ENCODE measurements at regions not wholly inside any gene's neighbourhood (a gene's known extent, or its start where the extent isn't known, plus 50 kb on each side); places are given as distances from the start of the nearest gene placed in this dataset.

DNA sequence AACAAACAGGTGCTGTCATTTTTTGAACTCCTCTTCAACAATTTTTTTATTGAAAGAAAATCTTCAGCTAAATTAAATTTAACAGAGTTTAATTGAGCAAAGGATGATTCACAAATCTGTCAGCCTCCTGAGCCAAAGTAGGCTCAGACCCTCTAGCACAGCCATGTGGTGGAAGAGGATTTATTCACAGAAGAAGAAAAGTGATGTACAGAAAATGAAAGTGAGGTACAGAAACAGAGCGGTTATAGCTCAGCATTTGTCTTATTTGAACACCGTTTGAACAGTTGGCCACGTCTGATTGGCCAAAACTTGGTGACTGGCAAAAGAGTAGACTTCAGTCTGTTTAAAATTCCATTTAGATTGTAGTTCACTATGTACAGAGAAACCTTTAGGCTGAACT is 217.3 kb downstream of the SPANXN1 start:
- Histone ChIP-seq H3K4me3 (ENCODE audit: low read depth, low read length) (no peak overlapping the region), H3K27me3 (ENCODE audit: control insufficient read depth, insufficient read depth, low read length) (no peaks in the 10 kb centered on the region), H3K36me3 (ENCODE audit: control insufficient read depth, insufficient read depth, low read length) (no peaks in the 10 kb centered on the region)
- TF ChIP-seq, protein P1, sequence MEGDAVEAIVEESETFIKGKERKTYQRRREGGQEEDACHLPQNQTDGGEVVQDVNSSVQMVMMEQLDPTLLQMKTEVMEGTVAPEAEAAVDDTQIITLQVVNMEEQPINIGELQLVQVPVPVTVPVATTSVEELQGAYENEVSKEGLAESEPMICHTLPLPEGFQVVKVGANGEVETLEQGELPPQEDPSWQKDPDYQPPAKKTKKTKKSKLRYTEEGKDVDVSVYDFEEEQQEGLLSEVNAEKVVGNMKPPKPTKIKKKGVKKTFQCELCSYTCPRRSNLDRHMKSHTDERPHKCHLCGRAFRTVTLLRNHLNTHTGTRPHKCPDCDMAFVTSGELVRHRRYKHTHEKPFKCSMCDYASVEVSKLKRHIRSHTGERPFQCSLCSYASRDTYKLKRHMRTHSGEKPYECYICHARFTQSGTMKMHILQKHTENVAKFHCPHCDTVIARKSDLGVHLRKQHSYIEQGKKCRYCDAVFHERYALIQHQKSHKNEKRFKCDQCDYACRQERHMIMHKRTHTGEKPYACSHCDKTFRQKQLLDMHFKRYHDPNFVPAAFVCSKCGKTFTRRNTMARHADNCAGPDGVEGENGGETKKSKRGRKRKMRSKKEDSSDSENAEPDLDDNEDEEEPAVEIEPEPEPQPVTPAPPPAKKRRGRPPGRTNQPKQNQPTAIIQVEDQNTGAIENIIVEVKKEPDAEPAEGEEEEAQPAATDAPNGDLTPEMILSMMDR (IDR thresholded peaks at IDR 0.05; ENCODE audit: insufficient read depth, low read length, poor library complexity, severe bottlenecking): no peak
- DNase-seq (ENCODE audit: low read depth): no peak

- no peaks in the 10 kb centered on the region for H3K27me3 ChIP-seq (ENCODE audit: control insufficient read depth, insufficient read depth, low read length)
- H3K36me3 ChIP-seq (ENCODE audit: control insufficient read depth, insufficient read depth, low read length): no peaks in the 10 kb centered on the region
- TF ChIP-seq, protein P1 (IDR thresholded peaks at IDR 0.05; ENCODE audit: insufficient read depth, low read length, poor library complexity, severe bottlenecking): no peak
- no peak overlapping the region for H3K4me3 ChIP-seq (ENCODE audit: low read depth, low read length)
- no peak for DNase-seq (ENCODE audit: low read depth)
These were observed 228.4 kb downstream of the SPANXN1 start for GRCh38 chrX:145475725-145476124.

GRCh38 chrX:145484740-145485139 is 237.4 kb downstream of the SPANXN1 start:
- Histone ChIP-seq H3K4me3 (ENCODE audit: low read depth, low read length) (no peak overlapping the region), H3K36me3 (ENCODE audit: control insufficient read depth, insufficient read depth, low read length) (no peaks in the 10 kb centered on the region), H3K27me3 (ENCODE audit: control insufficient read depth, insufficient read depth, low read length) (no peaks in the 10 kb centered on the region)
- no peak for DNase-seq (ENCODE audit: low read depth)
- TF ChIP-seq, protein P1 (IDR thresholded peaks at IDR 0.05; ENCODE audit: insufficient read depth, low read length, poor library complexity, severe bottlenecking): no peak

- H3K4me3 ChIP-seq (ENCODE audit: low read depth, low read length): no peak overlapping the region
- TF ChIP-seq, protein P1 (IDR thresholded peaks at IDR 0.05; ENCODE audit: insufficient read depth, low read length, poor library complexity, severe bottlenecking): no peak
- no peaks in the 10 kb centered on the region for H3K36me3 ChIP-seq (ENCODE audit: control insufficient read depth, insufficient read depth, low read length)
- no peak for DNase-seq (ENCODE audit: low read depth)
- no peaks in the 10 kb centered on the region for H3K27me3 ChIP-seq (ENCODE audit: control insufficient read depth, insufficient read depth, low read length)
These were observed 255.4 kb downstream of the SPANXN1 start for GRCh38 chrX:145502670-145503069.

DNA sequence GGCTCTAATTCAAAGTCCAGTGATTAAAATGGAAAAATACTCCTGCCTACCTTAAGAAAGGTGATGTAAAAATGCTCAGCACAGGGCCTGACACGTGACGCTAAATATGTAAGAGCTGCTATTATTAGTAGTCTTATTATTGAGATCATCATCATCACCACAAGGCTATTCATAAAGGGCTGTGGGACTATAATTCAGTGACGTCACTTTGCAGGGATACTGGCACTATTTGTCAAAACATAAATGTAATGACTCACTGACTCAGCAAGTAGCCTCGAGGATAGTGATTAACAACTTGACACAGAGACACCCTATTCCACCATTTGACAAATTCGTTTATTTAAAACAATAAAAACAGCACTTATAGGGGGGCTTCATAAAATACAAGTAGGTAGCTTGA is 258.9 kb downstream of the SPANXN1 start:
- Histone ChIP-seq H3K36me3 (ENCODE audit: control insufficient read depth, insufficient read depth, low read length) (no peaks in the 10 kb centered on the region), H3K27me3 (ENCODE audit: control insufficient read depth, insufficient read depth, low read length) (no peaks in the 10 kb centered on the region), H3K4me3 (ENCODE audit: low read depth, low read length) (no peak overlapping the region)
- no peak for DNase-seq (ENCODE audit: low read depth)
- TF ChIP-seq, protein P1 (IDR thresholded peaks at IDR 0.05; ENCODE audit: insufficient read depth, low read length, poor library complexity, severe bottlenecking): no peak

DNA sequence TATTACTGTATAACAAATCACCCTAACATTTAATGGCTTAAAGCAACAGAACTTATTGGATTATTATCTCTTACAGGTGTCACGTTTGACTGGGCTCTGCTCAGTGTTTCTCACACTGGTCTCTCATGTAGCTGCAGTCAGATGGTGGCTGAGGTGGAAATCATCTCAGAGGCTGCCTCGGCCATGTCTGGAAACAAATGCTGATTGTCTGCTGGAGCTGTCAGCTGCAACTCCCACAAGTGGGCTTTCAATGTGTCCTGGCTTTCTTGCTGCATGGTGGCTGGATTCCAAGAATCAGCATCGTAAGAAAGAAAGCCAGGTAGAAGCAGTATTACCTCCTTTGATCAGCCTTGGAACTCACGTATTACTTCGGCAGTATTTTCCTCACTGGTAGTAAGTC is 277.6 kb downstream of the SPANXN1 start:
- TF ChIP-seq, protein P1 (IDR thresholded peaks at IDR 0.05; ENCODE audit: insufficient read depth, low read length, poor library complexity, severe bottlenecking): no peak
- no peak overlapping the region for H3K4me3 ChIP-seq (ENCODE audit: low read depth, low read length)
- no peaks in the 10 kb centered on the region for H3K36me3 ChIP-seq (ENCODE audit: control insufficient read depth, insufficient read depth, low read length)
- H3K27me3 ChIP-seq (ENCODE audit: control insufficient read depth, insufficient read depth, low read length): no peaks in the 10 kb centered on the region
- DNase-seq (ENCODE audit: low read depth): no peak
